Dendritic cell treated with granulocyte-macrophage colony-stimulating factor and Interleukin-4, amounts not matched to agents 40 ng/mL and 50 ng/mL, for 4 days (primary cell): ENCODE measurements at regions not wholly inside any gene's neighbourhood (a gene's known extent, or its start where the extent isn't known, plus 50 kb on each side); places are given as distances from the start of the nearest gene placed in this dataset.

Experiments used
- H3K27ac Mint-ChIP-seq: one replicate; pipeline ENCODE4 v1.8.0; 2022; ENCODE audit warnings: mild to moderate bottlenecking, mixed read lengths
- H3K27me3 Mint-ChIP-seq: one replicate; pipeline ENCODE4 v1.8.0; 2022; ENCODE audit warnings: mild to moderate bottlenecking, mixed read lengths
- H3K36me3 Mint-ChIP-seq: one replicate; pipeline ENCODE4 v1.8.0; 2022; ENCODE audit warnings: low read depth, mixed read lengths
- H3K4me1 Mint-ChIP-seq: one replicate; pipeline ENCODE4 v1.8.0; 2022; ENCODE audit warnings: low read depth, mixed read lengths
- H3K4me3 Mint-ChIP-seq: one replicate; pipeline ENCODE4 v1.8.0; 2022; ENCODE audit warnings: mild to moderate bottlenecking, moderate library complexity, mixed read lengths
- H3K9me3 Mint-ChIP-seq: one replicate; pipeline ENCODE4 v1.8.0; 2022; ENCODE audit warnings: mixed read lengths
- intact Hi-C: fragments of 100-400 bp; cut with micrococcal nuclease; formaldehyde crosslinking; loops from one replicate; pipeline ENCODE4 v1.15.0; 2022

- intact Hi-C loops, result no loop called here
- H3K27me3 Mint-ChIP-seq, result no peaks in the 10 kb centered on the region
- no peak overlapping the region for H3K4me3 Mint-ChIP-seq
- H3K36me3 Mint-ChIP-seq, result no peaks in the 10 kb centered on the region
- H3K9me3 Mint-ChIP-seq, result peaks cover 14% of the 10 kb centered on the region
- H3K27ac Mint-ChIP-seq, result no peak overlapping the region
- no peaks in the 10 kb centered on the region for H3K4me1 Mint-ChIP-seq
These were observed 1089.5 kb downstream of the TDRD15 start for GRCh38 chr2:22213237-22213636.

GRCh38 chr2:22215517-22215916, 1091.7 kb downstream of the TDRD15 start:
- intact Hi-C loops, result no loop called here
- no peaks in the 10 kb centered on the region for H3K4me1 Mint-ChIP-seq
- no peaks in the 10 kb centered on the region for H3K27me3 Mint-ChIP-seq
- no peak overlapping the region for H3K27ac Mint-ChIP-seq
- H3K9me3 Mint-ChIP-seq, result peaks cover 17% of the 10 kb centered on the region
- no peak overlapping the region for H3K4me3 Mint-ChIP-seq
- H3K36me3 Mint-ChIP-seq, result no peaks in the 10 kb centered on the region

- H3K36me3 Mint-ChIP-seq, result no peaks in the 10 kb centered on the region
- intact Hi-C loops, result no loop called here
- no peak overlapping the region for H3K4me3 Mint-ChIP-seq
- no peaks in the 10 kb centered on the region for H3K27me3 Mint-ChIP-seq
- H3K9me3 Mint-ChIP-seq, result peaks cover 33% of the 10 kb centered on the region
- H3K4me1 Mint-ChIP-seq, result no peaks in the 10 kb centered on the region
- H3K27ac Mint-ChIP-seq, result no peak overlapping the region
These were observed 1094.1 kb downstream of the TDRD15 start for GRCh38 chr2:22217881-22218280.

- H3K27ac Mint-ChIP-seq, result no peak overlapping the region
- no peak overlapping the region for H3K4me3 Mint-ChIP-seq
- intact Hi-C loops, result no loop called here
- H3K36me3 Mint-ChIP-seq, result no peaks in the 10 kb centered on the region
- no peaks in the 10 kb centered on the region for H3K4me1 Mint-ChIP-seq
- peaks cover 38% of the 10 kb centered on the region for H3K9me3 Mint-ChIP-seq
- no peaks in the 10 kb centered on the region for H3K27me3 Mint-ChIP-seq
These were observed 1097.2 kb downstream of the TDRD15 start for GRCh38 chr2:22221006-22221405.

GRCh38 chr2:22238967-22239366, 1115.2 kb downstream of the TDRD15 start:
- Mint-ChIP-seq H3K4me3 (no peak overlapping the region), H3K36me3 (no peaks in the 10 kb centered on the region), H3K4me1 (no peaks in the 10 kb centered on the region), H3K9me3 (peaks cover 9% of the 10 kb centered on the region), H3K27me3 (no peaks in the 10 kb centered on the region), H3K27ac (no peak overlapping the region)
- intact Hi-C loops, result no loop called here

GRCh38 chr2:22247466-22247865, 1123.7 kb downstream of the TDRD15 start:
- Mint-ChIP-seq H3K27me3 (no peaks in the 10 kb centered on the region), H3K4me1 (no peaks in the 10 kb centered on the region), H3K36me3 (no peaks in the 10 kb centered on the region), H3K9me3 (peaks cover 3% of the 10 kb centered on the region), H3K27ac (no peak overlapping the region), H3K4me3 (no peak overlapping the region)
- intact Hi-C loops, result no loop called here

- no peak overlapping the region for H3K27ac Mint-ChIP-seq
- H3K9me3 Mint-ChIP-seq, result no peaks in the 10 kb centered on the region
- H3K36me3 Mint-ChIP-seq, result no peaks in the 10 kb centered on the region
- H3K4me1 Mint-ChIP-seq, result no peaks in the 10 kb centered on the region
- H3K27me3 Mint-ChIP-seq, result no peaks in the 10 kb centered on the region
- H3K4me3 Mint-ChIP-seq, result no peak overlapping the region
- intact Hi-C loops, result no loop called here
These were observed 1125.1 kb downstream of the TDRD15 start for GRCh38 chr2:22248851-22249250.

GRCh38 chr2:22253171-22253570, 1129.4 kb downstream of the TDRD15 start:
- no peak overlapping the region for H3K4me3 Mint-ChIP-seq
- no peaks in the 10 kb centered on the region for H3K9me3 Mint-ChIP-seq
- H3K4me1 Mint-ChIP-seq, result no peaks in the 10 kb centered on the region
- intact Hi-C loops, result no loop called here
- no peak overlapping the region for H3K27ac Mint-ChIP-seq
- H3K36me3 Mint-ChIP-seq, result no peaks in the 10 kb centered on the region
- peaks cover 3% of the 10 kb centered on the region for H3K27me3 Mint-ChIP-seq

- Mint-ChIP-seq H3K27ac (no peak overlapping the region), H3K4me1 (no peaks in the 10 kb centered on the region), H3K4me3 (no peak overlapping the region), H3K9me3 (peaks cover 28% of the 10 kb centered on the region), H3K36me3 (no peaks in the 10 kb centered on the region), H3K27me3 (peaks cover 5% of the 10 kb centered on the region)
- intact Hi-C loops, result no loop called here
These were observed 1123.8 kb upstream of the KLHL29 start for GRCh38 chr2:22261165-22261564.

- Mint-ChIP-seq H3K27me3 (peaks cover 7% of the 10 kb centered on the region), H3K27ac (no peak overlapping the region), H3K36me3 (no peaks in the 10 kb centered on the region), H3K4me1 (peaks cover 9% of the 10 kb centered on the region), H3K9me3 (peaks cover 6% of the 10 kb centered on the region), H3K4me3 (no peak overlapping the region)
- intact Hi-C loops, result no loop called here
These were observed 1114.6 kb upstream of the KLHL29 start for GRCh38 chr2:22270341-22270740.

- Mint-ChIP-seq H3K4me3 (no peak overlapping the region), H3K36me3 (no peaks in the 10 kb centered on the region), H3K27me3 (peaks cover 4% of the 10 kb centered on the region), H3K27ac (no peak overlapping the region), H3K4me1 (peaks cover 20% of the 10 kb centered on the region), H3K9me3 (peaks cover 6% of the 10 kb centered on the region)
- intact Hi-C loops, result no loop called here
These were observed 1111.1 kb upstream of the KLHL29 start for GRCh38 chr2:22273853-22274252.

GRCh38 chr2:22274661-22275060, 1110.3 kb upstream of the KLHL29 start:
- intact Hi-C loops, result no loop called here
- H3K4me1 Mint-ChIP-seq, result peaks cover 20% of the 10 kb centered on the region
- H3K4me3 Mint-ChIP-seq, result no peak overlapping the region

GRCh38 chr2:22276696-22277095, 1108.3 kb upstream of the KLHL29 start:
- Mint-ChIP-seq H3K27ac (no peak overlapping the region), H3K4me1 (peaks cover 21% of the 10 kb centered on the region)
- intact Hi-C loops, result no loop called here

More at GRCh38 chr2:22274661-22275060, 1110.3 kb upstream of the KLHL29 start:
- Mint-ChIP-seq H3K36me3 (no peaks in the 10 kb centered on the region), H3K27ac (no peak overlapping the region), H3K27me3 (peaks cover 4% of the 10 kb centered on the region), H3K9me3 (peaks cover 6% of the 10 kb centered on the region)

GRCh38 chr2:22279541-22279940, 1105.4 kb upstream of the KLHL29 start:
- Mint-ChIP-seq H3K9me3 (no peaks in the 10 kb centered on the region), H3K27ac (no peak overlapping the region), H3K4me3 (no peak overlapping the region), H3K4me1 (peaks cover 19% of the 10 kb centered on the region), H3K27me3 (no peaks in the 10 kb centered on the region), H3K36me3 (no peaks in the 10 kb centered on the region)
- intact Hi-C loops, result no loop called here

More at GRCh38 chr2:22276696-22277095, 1108.3 kb upstream of the KLHL29 start:
- H3K36me3 Mint-ChIP-seq, result no peaks in the 10 kb centered on the region
- H3K4me3 Mint-ChIP-seq, result no peak overlapping the region
- H3K27me3 Mint-ChIP-seq, result no peaks in the 10 kb centered on the region
- no peaks in the 10 kb centered on the region for H3K9me3 Mint-ChIP-seq

GRCh38 chr2:22281033-22281432, 1103.9 kb upstream of the KLHL29 start:
- Mint-ChIP-seq H3K27ac (no peak overlapping the region), H3K4me3 (no peak overlapping the region), H3K4me1 (peaks cover 19% of the 10 kb centered on the region), H3K36me3 (no peaks in the 10 kb centered on the region), H3K27me3 (no peaks in the 10 kb centered on the region), H3K9me3 (no peaks in the 10 kb centered on the region)
- intact Hi-C loops, result no loop called here
